Stimulated activated effector memory CD8-positive, alpha-beta T cell treated with anti-CD3 and anti-CD28 coated beads, Interleukin-12 subunit alpha, Interleukin-12 subunit beta, amount 100 ng/mL, for 72 hours (primary cell): ENCODE measurements at regions not wholly inside any gene's neighbourhood (a gene's known extent, or its start where the extent isn't known, plus 50 kb on each side); places are given as distances from the start of the nearest gene placed in this dataset.

Source experiments
- ATAC-seq: fragments of 150-1000 bp; cut with Tn5 transposase; 2 replicates; pipeline ENCODE4 v1.10.0; 2021
- DNase-seq, 2 donors: peaks; one replicate each; pipeline ENCODE4 v3.0.0; 2021 to 2022; ENCODE audit warnings: low spot score in 2 of 2
- H3K27ac Mint-ChIP-seq: one replicate; pipeline ENCODE4 v1.8.0; 2022; ENCODE audit warnings: mild to moderate bottlenecking, mixed read lengths
- H3K36me3 Mint-ChIP-seq: one replicate; pipeline ENCODE4 v1.8.0; 2022; ENCODE audit warnings: mild to moderate bottlenecking, mixed read lengths
- H3K4me1 Mint-ChIP-seq: one replicate; pipeline ENCODE4 v1.8.0; 2022; ENCODE audit warnings: mixed read lengths
- H3K4me3 Mint-ChIP-seq: one replicate; pipeline ENCODE4 v1.8.0; 2022; ENCODE audit warnings: mild to moderate bottlenecking, mixed read lengths
- H3K9me3 Mint-ChIP-seq: one replicate; pipeline ENCODE4 v1.8.0; 2022; ENCODE audit warnings: mixed read lengths

GRCh38 chr2:204260162-204260877 is 285.0 kb upstream of the PARD3B start:
- H3K9me3 Mint-ChIP-seq, result no peaks in the 10 kb centered on the region
- DNase-seq (no peak), ATAC-seq (peak; percentile 42)
- H3K4me3 Mint-ChIP-seq, result no peak overlapping the region
- no peaks in the 10 kb centered on the region for H3K4me1 Mint-ChIP-seq
- H3K36me3 Mint-ChIP-seq, result no peaks in the 10 kb centered on the region
- H3K27ac Mint-ChIP-seq, result no peak overlapping the region

GRCh38 chr2:204260901-204261300 is 284.4 kb upstream of the PARD3B start:
- no peaks in the 10 kb centered on the region for H3K4me1 Mint-ChIP-seq
- H3K4me3 Mint-ChIP-seq, result no peak overlapping the region
- H3K27ac Mint-ChIP-seq, result no peak overlapping the region
- no peaks in the 10 kb centered on the region for H3K36me3 Mint-ChIP-seq
- ATAC-seq, result no peak
- no peaks in the 10 kb centered on the region for H3K9me3 Mint-ChIP-seq
- no peak for DNase-seq

- ATAC-seq, result no peak
- H3K36me3 Mint-ChIP-seq, result no peaks in the 10 kb centered on the region
- no peak for DNase-seq
These were observed 283.4 kb upstream of the PARD3B start for GRCh38 chr2:204261846-204262245.

GRCh38 chr2:204264085-204264553 is 281.2 kb upstream of the PARD3B start:
- ATAC-seq (no peak), DNase-seq (no peak)
- Mint-ChIP-seq H3K27ac (no peak overlapping the region), H3K36me3 (no peaks in the 10 kb centered on the region), H3K9me3 (no peaks in the 10 kb centered on the region), H3K4me1 (no peaks in the 10 kb centered on the region), H3K4me3 (no peak overlapping the region)

More at GRCh38 chr2:204261846-204262245, 283.4 kb upstream of the PARD3B start:
- Mint-ChIP-seq H3K4me1 (no peaks in the 10 kb centered on the region), H3K4me3 (no peak overlapping the region), H3K27ac (no peak overlapping the region), H3K9me3 (no peaks in the 10 kb centered on the region)

- H3K27ac Mint-ChIP-seq, result no peak overlapping the region
- DNase-seq (no peak), ATAC-seq (no peak)
- no peaks in the 10 kb centered on the region for H3K36me3 Mint-ChIP-seq
- no peaks in the 10 kb centered on the region for H3K9me3 Mint-ChIP-seq
- no peaks in the 10 kb centered on the region for H3K4me1 Mint-ChIP-seq
- H3K4me3 Mint-ChIP-seq, result no peak overlapping the region
These were observed 280.6 kb upstream of the PARD3B start for GRCh38 chr2:204264621-204265140.

- H3K4me3 Mint-ChIP-seq, result no peak overlapping the region
- H3K9me3 Mint-ChIP-seq, result peaks cover 2% of the 10 kb centered on the region
- no peaks in the 10 kb centered on the region for H3K36me3 Mint-ChIP-seq
- no peak overlapping the region for H3K27ac Mint-ChIP-seq
- ATAC-seq (no peak), DNase-seq (no peak)
- no peaks in the 10 kb centered on the region for H3K4me1 Mint-ChIP-seq
These were observed 279.5 kb upstream of the PARD3B start for GRCh38 chr2:204265681-204266181.

- H3K27ac Mint-ChIP-seq, result no peak overlapping the region
- ATAC-seq (no peak), DNase-seq (no peak)
- peaks cover 4% of the 10 kb centered on the region for H3K9me3 Mint-ChIP-seq
- no peaks in the 10 kb centered on the region for H3K36me3 Mint-ChIP-seq
- no peak overlapping the region for H3K4me3 Mint-ChIP-seq
- H3K4me1 Mint-ChIP-seq, result no peaks in the 10 kb centered on the region
These were observed 276.8 kb upstream of the PARD3B start for GRCh38 chr2:204268458-204268857.

GRCh38 chr2:204268971-204269370 is 276.3 kb upstream of the PARD3B start:
- Mint-ChIP-seq H3K4me1 (no peaks in the 10 kb centered on the region), H3K36me3 (no peaks in the 10 kb centered on the region)
- no peak for ATAC-seq

GRCh38 chr2:204272089-204272488 is 273.2 kb upstream of the PARD3B start:
- DNase-seq (no peak), ATAC-seq (no peak)
- Mint-ChIP-seq H3K36me3 (no peaks in the 10 kb centered on the region), H3K27ac (no peak overlapping the region), H3K9me3 (peaks cover 4% of the 10 kb centered on the region), H3K4me3 (no peak overlapping the region), H3K4me1 (no peaks in the 10 kb centered on the region)

More at GRCh38 chr2:204268971-204269370, 276.3 kb upstream of the PARD3B start:
- Mint-ChIP-seq H3K9me3 (peaks cover 4% of the 10 kb centered on the region), H3K27ac (no peak overlapping the region), H3K4me3 (no peak overlapping the region)
- no peak for DNase-seq

- DNase-seq (no peak), ATAC-seq (no peak)
- no peak overlapping the region for H3K27ac Mint-ChIP-seq
- H3K4me1 Mint-ChIP-seq, result no peaks in the 10 kb centered on the region
- H3K9me3 Mint-ChIP-seq, result peaks cover 4% of the 10 kb centered on the region
- H3K4me3 Mint-ChIP-seq, result no peak overlapping the region
- no peaks in the 10 kb centered on the region for H3K36me3 Mint-ChIP-seq
These were observed 272.5 kb upstream of the PARD3B start for GRCh38 chr2:204272610-204273287.

GRCh38 chr2:204274429-204274828 is 270.8 kb upstream of the PARD3B start:
- Mint-ChIP-seq H3K27ac (no peak overlapping the region), H3K4me3 (no peak overlapping the region), H3K4me1 (no peaks in the 10 kb centered on the region), H3K36me3 (no peaks in the 10 kb centered on the region), H3K9me3 (peaks cover 4% of the 10 kb centered on the region)
- DNase-seq, result no peak
- no peak for ATAC-seq

GRCh38 chr2:204274991-204275390 is 270.3 kb upstream of the PARD3B start:
- H3K4me3 Mint-ChIP-seq, result no peak overlapping the region
- no peaks in the 10 kb centered on the region for H3K4me1 Mint-ChIP-seq

GRCh38 chr2:204277226-204277625 is 268.0 kb upstream of the PARD3B start:
- Mint-ChIP-seq H3K9me3 (no peaks in the 10 kb centered on the region), H3K27ac (no peak overlapping the region), H3K4me3 (no peak overlapping the region), H3K4me1 (no peaks in the 10 kb centered on the region), H3K36me3 (no peaks in the 10 kb centered on the region)
- ATAC-seq, result no peak
- no peak for DNase-seq

More at GRCh38 chr2:204274991-204275390, 270.3 kb upstream of the PARD3B start:
- DNase-seq (no peak), ATAC-seq (no peak)
- H3K27ac Mint-ChIP-seq, result no peak overlapping the region
- peaks cover 4% of the 10 kb centered on the region for H3K9me3 Mint-ChIP-seq
- H3K36me3 Mint-ChIP-seq, result no peaks in the 10 kb centered on the region

GRCh38 chr2:204278454-204278853 is 266.8 kb upstream of the PARD3B start:
- no peak overlapping the region for H3K27ac Mint-ChIP-seq
- no peak for ATAC-seq
- no peak for DNase-seq
- no peaks in the 10 kb centered on the region for H3K9me3 Mint-ChIP-seq
- H3K4me3 Mint-ChIP-seq, result no peak overlapping the region
- no peaks in the 10 kb centered on the region for H3K4me1 Mint-ChIP-seq
- H3K36me3 Mint-ChIP-seq, result no peaks in the 10 kb centered on the region

- ATAC-seq, result no peak
- Mint-ChIP-seq H3K36me3 (no peaks in the 10 kb centered on the region), H3K27ac (no peak overlapping the region), H3K4me1 (no peaks in the 10 kb centered on the region), H3K4me3 (no peak overlapping the region), H3K9me3 (no peaks in the 10 kb centered on the region)
- no peak for DNase-seq
These were observed 265.5 kb upstream of the PARD3B start for GRCh38 chr2:204279819-204280218.

GRCh38 chr2:204280262-204280668 is 265.0 kb upstream of the PARD3B start:
- ATAC-seq (no peak), DNase-seq (no peak)
- H3K27ac Mint-ChIP-seq, result no peak overlapping the region
- H3K4me1 Mint-ChIP-seq, result no peaks in the 10 kb centered on the region
- H3K9me3 Mint-ChIP-seq, result no peaks in the 10 kb centered on the region
- no peaks in the 10 kb centered on the region for H3K36me3 Mint-ChIP-seq
- no peak overlapping the region for H3K4me3 Mint-ChIP-seq
